ENCODE measurements at regions not wholly inside any gene's neighbourhood (a gene's known extent, or its start where the extent isn't known, plus 50 kb on each side); places are given as distances from the start of the nearest gene placed in this dataset.
"Not testable (repeated sequence)": the region's sequence is repeated elsewhere in the genome, so short reads cannot be mapped to it uniquely, and the experiment has no call there.

DNA sequence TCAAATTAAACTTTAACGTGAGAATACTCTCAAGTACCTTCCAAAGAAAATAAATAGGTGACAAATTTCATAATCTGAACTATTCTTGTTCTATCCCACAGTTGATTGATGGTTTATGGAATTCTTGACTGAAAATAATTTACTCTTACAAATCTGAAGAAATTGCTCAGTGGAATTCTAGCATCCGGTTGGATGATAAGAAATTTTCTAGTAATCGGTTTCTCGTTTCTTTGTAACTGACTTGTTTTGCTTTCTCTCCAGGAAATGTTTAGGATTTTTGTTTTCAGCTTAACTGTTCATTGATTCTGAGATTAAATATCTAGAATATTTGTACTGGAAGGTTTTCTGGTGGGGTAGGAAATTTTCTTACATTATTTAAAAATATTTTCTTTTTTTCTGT lies 558.9 kb upstream of the ADAMTS5 start:
- CTCF ChIA-PET, result no interaction called here
- POLR2A ChIA-PET, result no interaction called here
- DNase-seq (no peak), ATAC-seq (ENCODE audit: low read depth) (no peak)
- H3K36me3 Mint-ChIP-seq (ENCODE audit: low read depth), result no peaks in the 10 kb centered on the region
- no peak overlapping the region for H3K27ac Mint-ChIP-seq
- TF ChIP-seq, protein P1, sequence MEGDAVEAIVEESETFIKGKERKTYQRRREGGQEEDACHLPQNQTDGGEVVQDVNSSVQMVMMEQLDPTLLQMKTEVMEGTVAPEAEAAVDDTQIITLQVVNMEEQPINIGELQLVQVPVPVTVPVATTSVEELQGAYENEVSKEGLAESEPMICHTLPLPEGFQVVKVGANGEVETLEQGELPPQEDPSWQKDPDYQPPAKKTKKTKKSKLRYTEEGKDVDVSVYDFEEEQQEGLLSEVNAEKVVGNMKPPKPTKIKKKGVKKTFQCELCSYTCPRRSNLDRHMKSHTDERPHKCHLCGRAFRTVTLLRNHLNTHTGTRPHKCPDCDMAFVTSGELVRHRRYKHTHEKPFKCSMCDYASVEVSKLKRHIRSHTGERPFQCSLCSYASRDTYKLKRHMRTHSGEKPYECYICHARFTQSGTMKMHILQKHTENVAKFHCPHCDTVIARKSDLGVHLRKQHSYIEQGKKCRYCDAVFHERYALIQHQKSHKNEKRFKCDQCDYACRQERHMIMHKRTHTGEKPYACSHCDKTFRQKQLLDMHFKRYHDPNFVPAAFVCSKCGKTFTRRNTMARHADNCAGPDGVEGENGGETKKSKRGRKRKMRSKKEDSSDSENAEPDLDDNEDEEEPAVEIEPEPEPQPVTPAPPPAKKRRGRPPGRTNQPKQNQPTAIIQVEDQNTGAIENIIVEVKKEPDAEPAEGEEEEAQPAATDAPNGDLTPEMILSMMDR (IDR thresholded peaks at IDR 0.05), result no peak
- H3K27me3 Mint-ChIP-seq, result no peaks in the 10 kb centered on the region
- no peak overlapping the region for H3K4me3 Mint-ChIP-seq
- H3K9me3 Mint-ChIP-seq, result peaks cover 15% of the 10 kb centered on the region
- intact Hi-C loops (cut with micrococcal nuclease), result no loop called here
- no peaks in the 10 kb centered on the region for H3K4me1 Mint-ChIP-seq

DNA sequence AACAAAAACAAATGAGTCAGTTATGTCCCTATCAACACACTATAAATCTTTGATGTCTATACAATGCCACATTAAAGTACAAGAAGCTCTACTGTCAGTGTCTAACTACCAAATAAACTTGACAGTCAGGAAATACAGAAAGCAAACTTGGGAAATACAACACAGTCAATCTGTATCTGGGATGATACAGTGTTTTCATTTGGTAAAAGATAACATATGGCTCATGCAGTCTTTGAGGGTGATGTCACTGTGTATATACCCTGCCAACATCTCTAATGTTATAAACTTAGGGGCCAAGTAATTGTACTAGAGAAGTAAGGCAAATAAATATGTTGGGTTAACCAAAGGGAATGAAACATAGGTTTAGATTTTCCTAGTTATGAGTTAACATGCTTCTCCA lies 552.5 kb upstream of the ADAMTS5 start:
- H3K27ac Mint-ChIP-seq, result no peak overlapping the region

DNA sequence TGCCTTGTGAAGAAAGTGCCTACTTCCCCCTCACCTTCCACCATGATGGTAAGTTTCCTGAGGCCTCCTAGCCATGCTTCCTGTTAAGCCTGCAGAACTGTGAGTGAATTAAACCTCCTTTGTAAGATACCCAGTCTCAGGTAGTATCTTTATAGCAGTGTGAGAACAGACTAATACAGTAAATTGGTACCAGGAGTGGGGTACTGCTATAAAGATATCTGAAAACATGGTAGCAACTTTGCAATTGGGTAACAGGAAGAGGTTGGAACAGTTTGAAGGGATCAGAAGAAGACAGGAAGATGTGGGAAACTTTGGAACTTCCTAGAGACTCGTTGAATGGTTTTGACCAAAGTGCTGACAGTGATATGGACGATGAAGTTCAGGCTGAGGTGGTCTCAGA lies 550.3 kb upstream of the ADAMTS5 start:
- H3K27ac Mint-ChIP-seq; intact Hi-C loops (cut with micrococcal nuclease); POLR2A ChIA-PET; CTCF ChIA-PET; H3K4me3 Mint-ChIP-seq; H3K36me3 Mint-ChIP-seq (ENCODE audit: low read depth); H3K27me3 Mint-ChIP-seq; H3K4me1 Mint-ChIP-seq; ATAC-seq (ENCODE audit: low read depth); DNase-seq: not testable (repeated sequence)
- H3K9me3 Mint-ChIP-seq, result peaks cover 18% of the 10 kb centered on the region

More for the DNA sequence above, 552.5 kb upstream of the ADAMTS5 start:
- ChIA-PET CTCF (no interaction called here), POLR2A (no interaction called here)
- H3K9me3 Mint-ChIP-seq, result peaks cover 20% of the 10 kb centered on the region
- DNase-seq (no peak), ATAC-seq (ENCODE audit: low read depth) (no peak)
- TF ChIP-seq, protein P1 (IDR thresholded peaks at IDR 0.05), result no peak
- H3K4me1 Mint-ChIP-seq, result no peaks in the 10 kb centered on the region
- intact Hi-C loops (cut with micrococcal nuclease), result no loop called here
- no peaks in the 10 kb centered on the region for H3K36me3 Mint-ChIP-seq (ENCODE audit: low read depth)
- H3K27me3 Mint-ChIP-seq, result no peaks in the 10 kb centered on the region
- H3K4me3 Mint-ChIP-seq, result no peak overlapping the region

DNA sequence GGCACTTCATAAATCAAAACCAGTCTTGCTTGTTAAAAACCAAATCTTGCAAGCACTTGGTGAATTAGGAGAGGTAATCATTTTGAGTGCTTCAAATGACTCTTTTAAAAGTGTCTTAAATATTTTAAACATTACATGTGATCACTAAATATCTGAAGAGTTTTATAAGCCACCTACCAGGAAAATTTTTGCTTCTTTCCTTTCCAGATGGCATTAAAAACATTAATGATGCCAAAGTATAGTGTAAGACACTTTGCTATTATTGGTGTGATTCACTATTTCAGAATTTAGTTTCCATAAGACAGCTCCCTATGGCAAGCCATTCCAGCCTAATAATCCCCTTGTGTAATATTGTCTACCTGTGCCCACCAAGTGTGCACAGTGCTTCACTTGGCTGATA lies 548.8 kb upstream of the ADAMTS5 start:
- CTCF ChIA-PET, result no interaction called here
- no peak for ATAC-seq (ENCODE audit: low read depth)
- no peak overlapping the region for H3K27ac Mint-ChIP-seq
- H3K27me3 Mint-ChIP-seq, result no peaks in the 10 kb centered on the region
- TF ChIP-seq, protein P1 (IDR thresholded peaks at IDR 0.05), result no peak
- DNase-seq, result no peak
- H3K4me3 Mint-ChIP-seq, result no peak overlapping the region
- H3K4me1 Mint-ChIP-seq, result no peaks in the 10 kb centered on the region
- intact Hi-C loops (cut with micrococcal nuclease), result no loop called here
- H3K9me3 Mint-ChIP-seq, result peaks cover 14% of the 10 kb centered on the region
- POLR2A ChIA-PET, result no interaction called here
- H3K36me3 Mint-ChIP-seq (ENCODE audit: low read depth), result no peaks in the 10 kb centered on the region

DNA sequence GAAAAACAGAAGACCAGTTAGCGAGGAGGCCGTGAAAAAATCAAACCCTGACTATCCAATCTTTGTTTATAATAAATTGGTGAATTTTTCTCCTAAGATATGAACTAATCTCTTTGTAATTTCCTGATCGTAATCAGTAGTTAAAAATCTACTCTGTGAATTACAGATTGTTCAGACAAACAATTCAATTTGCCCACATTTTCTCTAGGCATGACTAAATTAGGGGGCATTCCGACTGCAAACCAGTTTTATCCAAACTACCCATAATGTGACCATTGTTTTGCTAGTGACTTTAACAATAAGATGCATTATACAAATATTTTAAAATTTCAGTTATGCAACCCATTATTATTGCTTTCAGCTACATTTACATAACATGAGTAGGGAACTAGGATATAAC lies 546.9 kb upstream of the ADAMTS5 start:
- H3K4me1 Mint-ChIP-seq, result no peaks in the 10 kb centered on the region
- ChIA-PET CTCF (no interaction called here), POLR2A (no interaction called here)
- intact Hi-C loops (cut with micrococcal nuclease), result no loop called here
- H3K27me3 Mint-ChIP-seq, result no peaks in the 10 kb centered on the region
- H3K27ac Mint-ChIP-seq, result no peak overlapping the region
- no peak for ATAC-seq (ENCODE audit: low read depth)
- no peaks in the 10 kb centered on the region for H3K36me3 Mint-ChIP-seq (ENCODE audit: low read depth)
- H3K9me3 Mint-ChIP-seq, result peaks cover 12% of the 10 kb centered on the region
- DNase-seq, result no peak
- H3K4me3 Mint-ChIP-seq, result no peak overlapping the region
- TF ChIP-seq, protein P1 (IDR thresholded peaks at IDR 0.05), result no peak

DNA sequence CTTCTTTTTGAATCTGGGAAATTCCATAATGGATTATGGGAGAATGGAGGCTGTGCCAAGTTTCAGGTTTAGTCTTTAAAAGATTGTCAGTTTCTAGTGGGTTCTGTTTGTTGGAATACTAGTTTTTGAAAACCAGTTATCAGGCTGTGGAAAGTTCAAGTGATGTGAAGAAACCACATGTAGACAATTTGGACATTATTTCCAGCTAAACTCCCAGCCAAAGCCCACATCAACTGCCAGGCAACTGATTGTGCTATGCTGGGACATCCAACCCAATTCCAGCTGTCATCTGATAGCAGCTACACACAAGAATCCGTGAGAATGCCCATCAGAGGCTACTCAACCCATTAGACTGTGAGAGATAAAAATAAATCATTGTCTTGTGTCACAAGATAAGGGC lies 546.1 kb upstream of the ADAMTS5 start:
- intact Hi-C loops (cut with micrococcal nuclease), result no loop called here
- Mint-ChIP-seq H3K27ac (no peak overlapping the region), H3K4me1 (no peaks in the 10 kb centered on the region), H3K27me3 (no peaks in the 10 kb centered on the region), H3K36me3 (ENCODE audit: low read depth) (no peaks in the 10 kb centered on the region), H3K9me3 (peaks cover 10% of the 10 kb centered on the region), H3K4me3 (no peak overlapping the region)
- DNase-seq (no peak), ATAC-seq (ENCODE audit: low read depth) (no peak)
- TF ChIP-seq, protein P1 (IDR thresholded peaks at IDR 0.05), result no peak
- ChIA-PET POLR2A (no interaction called here), CTCF (no interaction called here)

Data from activated B cell treated with CpG ODN at 0.5 μM for 24 hours (primary cell).